Lower leg skin (tissue), 3 donors: ENCODE measurements at regions not wholly inside any gene's neighbourhood (a gene's known extent, or its start where the extent isn't known, plus 50 kb on each side); places are given as distances from the start of the nearest gene placed in this dataset.

ENCODE experiments used
- POLR2A ChIP-seq, 2 donors: fragments of 450-650 bp; IDR thresholded peaks; one replicate each; pipeline ENCODE4 v1.6.1; 2016 to 2017; ENCODE audit warnings: antibody characterized with exemption in 2 of 2, mild to moderate bottlenecking in 1 of 2, moderate library complexity in 1 of 2
- TF ChIP-seq, protein P1 (sequence below), 3 donors: fragments of 450-650 bp; IDR thresholded peaks; one replicate each; pipeline ENCODE4 v1.5.1; 2016; ENCODE audit warnings: antibody characterized with exemption in 3 of 3, mild to moderate bottlenecking in 3 of 3, moderate library complexity in 2 of 3

DNA sequence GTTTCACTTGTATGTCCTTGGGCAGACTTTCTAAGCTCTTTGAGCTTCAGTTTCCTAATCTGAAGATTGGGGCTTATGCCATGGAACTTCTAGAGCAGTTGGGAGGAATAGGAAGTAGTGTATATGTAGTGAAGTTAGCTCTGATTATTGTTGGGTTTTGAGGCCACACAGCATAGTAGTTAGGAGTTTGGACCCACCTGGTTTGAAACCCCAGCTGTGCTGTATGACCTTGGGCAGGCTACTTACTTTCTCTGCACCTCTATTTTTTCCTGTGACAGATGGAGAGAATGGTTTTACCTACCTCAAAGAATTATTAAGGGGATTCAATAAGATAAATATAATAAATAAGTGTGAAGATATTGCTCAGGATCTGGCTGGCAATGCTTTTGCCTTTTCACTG lies 61.4 kb upstream of the ADRB1 start:
- TF ChIP-seq, protein P1, sequence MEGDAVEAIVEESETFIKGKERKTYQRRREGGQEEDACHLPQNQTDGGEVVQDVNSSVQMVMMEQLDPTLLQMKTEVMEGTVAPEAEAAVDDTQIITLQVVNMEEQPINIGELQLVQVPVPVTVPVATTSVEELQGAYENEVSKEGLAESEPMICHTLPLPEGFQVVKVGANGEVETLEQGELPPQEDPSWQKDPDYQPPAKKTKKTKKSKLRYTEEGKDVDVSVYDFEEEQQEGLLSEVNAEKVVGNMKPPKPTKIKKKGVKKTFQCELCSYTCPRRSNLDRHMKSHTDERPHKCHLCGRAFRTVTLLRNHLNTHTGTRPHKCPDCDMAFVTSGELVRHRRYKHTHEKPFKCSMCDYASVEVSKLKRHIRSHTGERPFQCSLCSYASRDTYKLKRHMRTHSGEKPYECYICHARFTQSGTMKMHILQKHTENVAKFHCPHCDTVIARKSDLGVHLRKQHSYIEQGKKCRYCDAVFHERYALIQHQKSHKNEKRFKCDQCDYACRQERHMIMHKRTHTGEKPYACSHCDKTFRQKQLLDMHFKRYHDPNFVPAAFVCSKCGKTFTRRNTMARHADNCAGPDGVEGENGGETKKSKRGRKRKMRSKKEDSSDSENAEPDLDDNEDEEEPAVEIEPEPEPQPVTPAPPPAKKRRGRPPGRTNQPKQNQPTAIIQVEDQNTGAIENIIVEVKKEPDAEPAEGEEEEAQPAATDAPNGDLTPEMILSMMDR (IDR thresholded peaks at IDR 0.05), result no peak
- TF ChIP-seq POLR2A (IDR thresholded peaks at IDR 0.05), result no peak
